NB4 (cell line): ENCODE measurements at regions not wholly inside any gene's neighbourhood (a gene's known extent, or its start where the extent isn't known, plus 50 kb on each side); places are given as distances from the start of the nearest gene placed in this dataset.
"Not testable (repeated sequence)": the region's sequence is repeated elsewhere in the genome, so short reads cannot be mapped to it uniquely, and the experiment has no call there.

ENCODE experiments used
- DNase-seq: peaks from one replicate; pipeline ENCODE4 v3.0.0; 2010; ENCODE audit warnings: low read depth
- H3K4me3 ChIP-seq: one replicate; pipeline ENCODE4 v1.5.1; 2011; ENCODE audit warnings: mild to moderate bottlenecking, low read depth, low read length, moderate library complexity
- MYC ChIP-seq: IDR thresholded peaks from 2 replicates; pipeline ENCODE4 v1.6.1; 2011; ENCODE audit warnings: low read depth, low read length
- POLR2A ChIP-seq: IDR thresholded peaks from 2 replicates; pipeline ENCODE4 v1.6.1; 2011; ENCODE audit warnings: mild to moderate bottlenecking; ENCODE audit not compliant: insufficient read length; ENCODE audit errors: extremely low read depth
- TF ChIP-seq, protein P1 (sequence below): IDR thresholded peaks from one replicate; pipeline ENCODE4 v1.5.1; 2012; ENCODE audit warnings: low read depth, low read length
- TF ChIP-seq, protein P2 (sequence below): IDR thresholded peaks from 2 replicates; pipeline ENCODE4 v1.6.1; 2011; ENCODE audit warnings: low read depth, low read length

DNA sequence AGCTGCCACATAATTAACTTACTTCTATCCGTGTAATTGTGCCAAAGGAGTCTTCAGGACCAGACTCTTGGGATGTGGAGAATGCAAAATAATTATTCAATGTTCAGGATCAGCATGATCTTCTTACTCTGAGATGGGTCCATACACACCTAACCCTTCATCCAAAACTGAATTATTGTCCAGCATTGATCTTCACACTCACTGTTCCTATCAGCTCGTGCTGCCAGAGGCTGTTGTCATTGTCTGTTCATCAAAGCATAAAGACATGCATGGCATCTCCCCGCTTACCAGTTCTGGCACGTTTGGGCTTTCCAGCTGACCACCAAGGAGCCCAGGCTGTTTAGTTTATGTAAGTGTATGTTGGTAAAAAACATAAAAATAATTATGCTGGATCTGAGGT lies 1090.7 kb downstream of the DNAJB9 start:
- DNase-seq, result no peak
- no peak overlapping the region for H3K4me3 ChIP-seq
- TF ChIP-seq POLR2A (no peak), MYC (no peak)
- TF ChIP-seq, protein P1, sequence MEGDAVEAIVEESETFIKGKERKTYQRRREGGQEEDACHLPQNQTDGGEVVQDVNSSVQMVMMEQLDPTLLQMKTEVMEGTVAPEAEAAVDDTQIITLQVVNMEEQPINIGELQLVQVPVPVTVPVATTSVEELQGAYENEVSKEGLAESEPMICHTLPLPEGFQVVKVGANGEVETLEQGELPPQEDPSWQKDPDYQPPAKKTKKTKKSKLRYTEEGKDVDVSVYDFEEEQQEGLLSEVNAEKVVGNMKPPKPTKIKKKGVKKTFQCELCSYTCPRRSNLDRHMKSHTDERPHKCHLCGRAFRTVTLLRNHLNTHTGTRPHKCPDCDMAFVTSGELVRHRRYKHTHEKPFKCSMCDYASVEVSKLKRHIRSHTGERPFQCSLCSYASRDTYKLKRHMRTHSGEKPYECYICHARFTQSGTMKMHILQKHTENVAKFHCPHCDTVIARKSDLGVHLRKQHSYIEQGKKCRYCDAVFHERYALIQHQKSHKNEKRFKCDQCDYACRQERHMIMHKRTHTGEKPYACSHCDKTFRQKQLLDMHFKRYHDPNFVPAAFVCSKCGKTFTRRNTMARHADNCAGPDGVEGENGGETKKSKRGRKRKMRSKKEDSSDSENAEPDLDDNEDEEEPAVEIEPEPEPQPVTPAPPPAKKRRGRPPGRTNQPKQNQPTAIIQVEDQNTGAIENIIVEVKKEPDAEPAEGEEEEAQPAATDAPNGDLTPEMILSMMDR, result no peak
- TF ChIP-seq, protein P2, sequence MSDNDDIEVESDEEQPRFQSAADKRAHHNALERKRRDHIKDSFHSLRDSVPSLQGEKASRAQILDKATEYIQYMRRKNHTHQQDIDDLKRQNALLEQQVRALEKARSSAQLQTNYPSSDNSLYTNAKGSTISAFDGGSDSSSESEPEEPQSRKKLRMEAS, result no peak

DNA sequence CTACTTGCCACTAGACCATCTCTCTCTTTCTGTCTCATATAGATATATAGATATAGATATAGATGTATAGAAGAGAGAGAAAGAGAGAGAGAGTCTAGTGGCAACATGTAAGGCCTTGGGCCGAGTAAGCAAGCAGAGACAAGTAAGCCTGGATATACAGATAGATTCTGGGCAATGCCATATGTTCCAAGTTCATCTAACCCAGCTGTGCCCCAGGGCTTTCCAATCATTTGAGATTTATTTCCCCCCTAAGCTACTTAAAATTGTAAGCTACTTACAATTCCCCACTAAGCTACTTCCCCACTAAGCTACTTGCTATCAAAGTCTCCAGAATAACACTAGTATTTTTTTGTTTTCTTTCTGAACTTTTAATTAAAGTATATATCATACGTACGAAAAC lies 1094.1 kb downstream of the DNAJB9 start:
- no peak overlapping the region for H3K4me3 ChIP-seq
- no peak for DNase-seq
- TF ChIP-seq MYC (no peak), POLR2A (no peak)
- TF ChIP-seq, protein P1, result no peak
- TF ChIP-seq, protein P2, result no peak

DNA sequence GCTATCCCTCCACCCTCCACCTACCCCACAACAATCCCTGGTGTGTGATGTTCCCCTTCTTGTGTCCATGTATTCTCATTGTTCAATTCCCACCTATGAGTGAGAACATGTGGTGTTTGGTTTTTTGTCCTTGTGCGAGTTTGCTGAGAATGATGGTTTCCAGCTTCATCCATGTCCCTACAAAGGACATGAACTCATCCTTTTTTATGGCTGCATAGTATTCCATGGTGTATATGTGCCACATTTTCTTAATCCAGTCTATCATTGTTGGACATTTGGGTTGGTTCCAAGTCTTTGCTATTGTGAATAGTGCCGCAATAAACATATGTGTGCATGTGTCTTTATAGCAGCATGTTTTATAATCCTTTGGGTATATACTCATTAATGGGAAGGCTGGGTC lies 1117.6 kb downstream of the DNAJB9 start:
- H3K4me3 ChIP-seq, DNase-seq: not testable (repeated sequence)

DNA sequence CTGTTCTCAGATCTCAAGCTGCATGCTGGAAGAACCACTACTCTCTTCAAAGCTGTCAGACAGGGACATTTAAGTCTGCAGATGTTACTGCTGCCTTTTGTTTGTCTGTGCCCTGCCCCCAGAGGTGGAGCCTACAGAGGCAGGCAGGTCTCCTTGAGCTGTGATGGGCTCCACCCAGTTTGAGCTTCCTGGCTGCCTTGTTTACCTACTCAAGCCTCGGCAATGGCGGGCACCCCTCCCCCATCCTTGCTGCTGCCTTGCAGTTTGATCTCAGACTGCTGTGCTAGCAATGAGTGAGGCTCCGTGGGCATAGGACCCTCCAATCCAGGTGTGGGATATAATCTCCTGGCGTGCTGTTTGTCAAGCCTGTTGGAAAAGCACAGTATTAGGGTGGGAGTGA lies 1122.9 kb downstream of the DNAJB9 start:
- not testable (repeated sequence) for DNase-seq, H3K4me3 ChIP-seq

DNA sequence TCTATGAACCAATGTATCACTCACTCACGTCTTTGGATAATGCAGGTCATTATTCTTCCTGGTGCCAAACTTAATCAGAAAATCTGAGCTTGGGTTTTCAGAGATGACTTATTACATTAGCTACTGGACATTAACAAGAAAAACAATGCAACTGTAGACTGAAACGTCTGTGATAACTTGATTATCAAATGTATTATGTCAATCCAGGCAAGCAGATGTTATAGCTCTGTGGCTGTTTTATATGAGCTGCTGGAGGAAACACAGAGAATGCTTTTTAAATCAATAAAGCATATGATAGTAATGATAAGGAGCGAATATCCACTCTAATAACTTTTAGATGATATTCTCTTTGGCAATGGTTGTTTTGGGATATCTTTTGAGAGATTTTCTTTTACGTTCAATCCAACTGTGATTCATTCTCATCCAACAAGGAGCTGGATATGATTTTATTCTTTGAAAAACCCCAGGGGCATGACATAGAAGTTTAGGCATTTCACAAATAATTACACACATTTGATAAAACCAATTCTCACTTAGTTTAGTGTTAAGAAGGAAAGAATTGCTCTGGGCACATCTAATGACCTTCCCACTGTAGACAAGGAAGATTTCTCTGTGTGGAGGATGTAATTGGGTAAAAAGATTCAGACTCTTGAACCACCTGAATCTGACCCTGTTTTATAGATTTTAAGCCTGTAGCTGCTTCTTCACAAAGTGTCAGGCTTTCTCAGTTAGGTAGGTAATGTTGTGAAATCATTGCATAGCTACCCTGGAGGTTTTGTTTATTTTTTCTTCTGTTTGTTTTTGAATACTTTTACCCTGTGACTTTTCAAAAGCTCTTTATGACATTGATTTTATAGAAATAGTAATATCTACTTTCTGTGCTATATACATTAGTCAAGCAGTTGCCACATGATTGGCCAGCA lies 1124.7 kb downstream of the DNAJB9 start:
- H3K4me3 ChIP-seq, result no peak overlapping the region
- DNase-seq, result no peak
- TF ChIP-seq, protein P1, result no peak
- TF ChIP-seq, protein P2, result no peak

DNA sequence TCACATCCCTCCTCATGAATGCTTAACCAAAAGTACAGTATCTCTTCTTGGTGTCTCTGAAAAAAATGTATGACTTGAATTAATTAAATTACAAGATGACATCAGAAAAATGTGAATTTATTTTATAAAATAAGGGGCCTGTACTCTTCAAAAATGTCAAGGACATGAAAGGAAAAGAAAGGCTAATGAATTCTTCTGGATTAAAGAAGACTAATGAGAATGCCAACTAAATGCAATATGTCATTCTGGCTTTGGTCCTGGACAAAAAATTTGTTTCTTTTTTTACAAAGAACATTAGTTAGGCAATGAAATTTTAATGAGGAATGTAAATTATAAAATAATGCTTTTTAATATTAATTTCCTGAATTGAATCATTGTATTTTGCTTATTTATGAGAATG lies 1125.7 kb downstream of the DNAJB9 start:
- no peak overlapping the region for H3K4me3 ChIP-seq
- TF ChIP-seq, protein P1, result no peak
- no peak for TF ChIP-seq POLR2A
- no peak for TF ChIP-seq MYC
- TF ChIP-seq, protein P2, result no peak
- no peak for DNase-seq

DNA sequence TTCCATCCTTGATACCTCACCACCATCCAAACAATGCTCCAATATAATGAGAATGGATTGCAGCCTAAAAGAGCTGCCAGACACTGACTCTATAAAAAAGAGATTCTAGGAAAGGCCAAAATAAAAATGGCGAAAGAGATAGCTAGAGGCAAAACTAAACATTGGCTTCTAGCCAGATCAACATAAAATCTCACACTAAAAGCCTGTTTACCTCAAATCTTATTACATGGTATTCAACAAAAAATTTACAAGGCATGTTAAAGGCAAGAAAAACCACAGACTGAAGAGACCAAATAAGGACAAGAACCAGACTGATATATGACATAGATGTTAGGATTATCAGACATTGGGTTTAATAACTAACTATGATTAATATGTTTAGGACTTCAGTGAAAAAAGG lies 1127.0 kb downstream of the DNAJB9 start:
- no peak overlapping the region for H3K4me3 ChIP-seq
- no peak for DNase-seq
- TF ChIP-seq, protein P2, result no peak
- TF ChIP-seq, protein P1, result no peak
- TF ChIP-seq POLR2A (no peak), MYC (no peak)
